HG03565 (cell line): ENCODE measurements at regions not wholly inside any gene's neighbourhood (a gene's known extent, or its start where the extent isn't known, plus 50 kb on each side); places are given as distances from the start of the nearest gene placed in this dataset.
"Not testable (repeated sequence)": the region's sequence is repeated elsewhere in the genome, so short reads cannot be mapped to it uniquely, and the experiment has no call there.

Experiments used
- ATAC-seq: cut with Tn5 transposase; IDR thresholded peaks from one replicate; pipeline ENCODE4 v1.9.1; 2021; ENCODE audit warnings: mild to moderate bottlenecking, moderate library complexity; ENCODE audit not compliant: unreplicated experiment

DNA sequence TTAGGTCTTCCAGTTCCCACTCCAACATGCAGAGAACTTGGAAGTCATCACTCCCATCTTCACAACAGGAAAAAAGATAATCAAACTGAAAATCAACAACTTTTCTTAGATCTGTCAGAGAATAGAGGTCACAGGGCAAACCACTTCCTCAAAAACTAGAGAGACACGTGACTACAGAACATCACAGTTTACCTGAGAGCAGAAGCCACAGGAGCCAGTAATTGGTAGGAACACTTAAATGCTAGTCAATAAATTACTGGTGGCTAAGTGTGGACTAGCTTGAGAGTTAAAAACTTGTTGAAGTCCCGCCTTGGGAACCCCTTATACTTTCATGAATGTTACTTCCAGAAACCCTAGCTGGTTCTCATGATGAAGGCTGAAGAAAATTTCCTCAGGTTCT, 81.1 kb downstream of the THSD1 start:
- peak; percentile 94 for ATAC-seq

DNA sequence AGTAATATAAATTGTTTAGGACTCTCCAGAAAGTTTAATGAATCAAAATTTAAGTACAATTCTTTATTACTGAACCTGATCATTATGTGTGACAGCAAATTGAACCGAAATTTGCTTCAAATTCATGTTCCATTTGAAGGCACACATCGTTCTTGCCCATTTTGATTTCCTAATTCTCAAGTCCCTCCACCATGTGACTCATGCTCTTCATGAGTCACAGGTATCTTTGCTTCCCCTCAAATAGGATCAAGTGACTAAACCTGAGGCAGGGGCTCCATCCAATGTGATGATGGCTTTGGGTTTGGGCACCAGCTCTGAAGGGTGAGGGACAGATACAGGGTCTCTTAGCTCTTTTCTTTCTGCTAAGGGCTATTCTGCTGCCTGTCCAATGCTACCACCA, 86.1 kb downstream of the THSD1 start:
- ATAC-seq: no peak

GRCh38 chr13:52309833-52310232, 96.1 kb downstream of the THSD1 start:
- not testable (repeated sequence) for ATAC-seq

DNA sequence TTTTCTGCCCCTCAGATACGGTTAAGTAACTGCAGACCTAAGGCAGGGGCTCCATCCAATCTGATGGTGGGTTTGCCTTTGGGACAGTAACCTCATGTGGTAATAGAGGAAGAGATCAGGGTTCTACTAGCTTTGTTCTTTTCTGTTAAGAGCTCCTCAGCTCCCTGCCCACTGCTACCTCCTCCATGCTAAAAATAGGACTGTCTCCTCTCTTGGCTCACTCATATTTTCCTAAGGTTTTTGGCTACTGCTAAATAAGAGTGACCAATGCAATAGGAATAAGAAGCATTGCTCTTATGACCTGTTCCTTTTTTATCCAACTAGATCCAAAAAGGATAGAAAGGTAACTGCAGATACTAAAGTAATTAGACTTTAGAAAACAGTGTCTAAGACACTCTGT, 99.6 kb downstream of the THSD1 start:
- ATAC-seq: not testable (repeated sequence)

DNA sequence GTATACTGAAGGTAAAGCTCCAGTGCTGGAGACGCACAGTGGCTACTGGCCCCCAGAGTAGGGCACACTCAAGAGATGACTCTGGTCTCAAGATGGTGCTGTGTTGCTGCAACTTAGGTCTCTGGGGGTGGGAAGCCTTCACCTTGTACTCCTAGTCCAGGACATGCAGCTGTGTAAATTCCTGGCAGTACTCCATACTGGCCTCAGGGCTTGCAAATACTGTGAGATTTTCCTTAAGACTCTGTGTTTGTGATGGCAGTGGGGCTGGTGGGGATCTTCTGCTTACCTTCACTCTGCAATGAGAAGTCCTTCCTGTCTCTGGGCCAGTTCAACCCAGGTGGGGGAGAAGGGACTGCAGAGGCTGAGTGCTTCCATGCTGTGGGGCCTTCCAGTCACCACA, 102.9 kb downstream of the THSD1 start:
- not testable (repeated sequence) for ATAC-seq

GRCh38 chr13:52302688-52303087, 103.3 kb downstream of the THSD1 start:
- ATAC-seq: not testable (repeated sequence)

- ATAC-seq: not testable (repeated sequence)
Measured at GRCh38 chr13:52301810-52302400, 104.1 kb downstream of the THSD1 start.

DNA sequence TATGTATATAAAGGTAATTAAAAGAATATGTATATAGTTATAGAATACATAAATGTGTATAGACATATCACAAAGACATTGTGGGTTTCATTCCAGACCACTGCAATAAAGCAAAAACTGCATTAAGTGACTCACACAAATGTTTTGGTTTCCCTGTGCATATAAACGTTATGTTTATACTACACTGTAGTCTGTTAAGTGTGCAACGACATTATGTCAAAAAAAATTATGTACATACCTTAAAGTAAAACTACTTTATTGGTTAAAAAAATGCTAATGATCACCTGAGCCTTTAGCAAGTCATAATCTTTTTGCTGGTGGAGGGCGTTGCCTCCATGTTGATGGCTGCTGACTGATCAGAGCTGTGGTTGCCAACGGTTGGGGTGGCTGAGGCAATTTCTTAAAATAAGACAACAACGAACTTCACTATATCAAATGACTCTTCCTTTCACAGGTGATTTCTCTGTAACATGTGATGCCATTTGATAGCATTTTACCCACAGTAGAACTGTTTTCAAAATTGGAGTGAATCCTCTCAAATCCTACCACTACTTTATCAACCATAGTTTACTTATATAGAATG, 107.8 kb downstream of the THSD1 start:
- ATAC-seq: not testable (repeated sequence)

GRCh38 chr13:52288891-52289290, 117.1 kb downstream of the THSD1 start:
- not testable (repeated sequence) for ATAC-seq

GRCh38 chr13:52281387-52281786, 122.0 kb upstream of the NEK3 start:
- not testable (repeated sequence) for ATAC-seq

DNA sequence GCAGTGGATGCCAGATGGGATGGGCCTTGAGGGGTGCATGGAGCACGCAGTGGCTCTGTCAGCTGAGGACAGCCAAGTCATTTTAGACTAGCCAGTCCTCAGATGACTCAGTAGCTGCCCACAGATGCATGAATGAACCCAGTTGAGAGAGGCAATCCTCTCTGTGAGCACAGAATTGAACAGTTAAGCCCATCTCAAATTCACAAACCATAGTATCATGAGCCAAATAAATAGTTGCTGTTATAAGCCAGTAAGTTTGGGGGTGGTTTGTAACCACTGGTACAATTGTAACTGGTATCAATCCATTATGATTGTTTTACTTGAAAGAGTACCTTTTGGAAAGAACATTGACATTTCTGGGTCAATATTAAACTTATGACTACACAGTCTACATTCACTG, 120.0 kb upstream of the NEK3 start:
- not testable (repeated sequence) for ATAC-seq

DNA sequence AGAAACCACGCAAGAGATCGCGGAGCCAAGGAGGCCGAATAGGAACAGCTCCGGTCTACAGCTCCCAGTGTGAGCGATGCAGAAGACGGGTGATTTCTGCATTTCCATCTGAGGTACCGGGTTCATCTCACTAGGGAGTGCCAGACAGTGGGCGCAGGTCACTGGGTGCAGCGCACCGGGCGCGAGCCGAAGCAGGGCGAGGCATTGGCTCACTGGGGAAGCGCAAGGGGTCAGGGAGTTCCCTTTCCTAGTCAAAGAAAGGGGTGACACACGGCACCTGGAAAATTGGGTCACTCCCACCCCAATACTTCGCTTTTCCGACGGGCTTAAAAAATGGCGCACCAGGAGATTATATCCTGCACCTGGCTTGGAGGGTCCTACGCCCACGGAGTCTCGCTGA, 94.9 kb upstream of the NEK3 start:
- ATAC-seq: not testable (repeated sequence)

DNA sequence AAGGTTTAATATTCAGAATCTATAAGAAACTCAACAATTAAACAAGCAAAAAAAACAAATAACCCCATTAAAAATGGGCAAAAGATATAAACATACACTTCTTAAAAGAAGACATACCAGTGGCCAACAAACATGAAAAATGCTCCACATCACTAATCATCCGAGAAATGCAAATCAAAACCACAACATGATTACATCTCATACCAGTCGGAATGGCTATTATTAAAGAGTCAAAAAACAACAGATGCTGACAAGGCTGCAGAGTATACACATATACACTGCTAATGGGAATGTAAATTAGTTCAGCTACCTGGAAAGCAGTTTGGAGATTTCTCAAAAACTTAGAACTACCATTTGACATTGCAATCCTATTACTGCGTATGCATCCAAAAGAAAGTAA, 81.4 kb upstream of the NEK3 start:
- peak; percentile 89 for ATAC-seq

GRCh38 chr13:52235900-52236595, 76.7 kb upstream of the NEK3 start:
- peak; percentile 45 for ATAC-seq

DNA sequence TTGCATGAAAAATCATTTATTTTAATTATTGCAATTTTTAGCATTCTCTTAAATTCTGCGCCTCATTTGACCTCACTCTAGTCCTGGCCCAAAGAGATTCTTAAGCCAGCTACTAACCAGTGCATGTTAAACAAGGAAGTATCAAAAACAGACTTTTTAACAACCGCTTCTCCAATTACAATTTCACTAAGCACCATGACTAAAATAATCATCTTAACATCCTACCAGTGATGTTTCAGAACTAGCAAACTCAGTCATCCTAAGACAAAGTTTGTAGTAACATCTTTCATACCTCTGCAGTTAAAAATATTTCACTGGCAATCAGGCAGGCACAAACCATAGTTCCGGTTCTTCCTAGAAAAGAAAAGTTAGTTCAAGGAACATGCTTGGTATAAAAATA, 75.5 kb upstream of the NEK3 start:
- peak; percentile 52 for ATAC-seq

- not testable (repeated sequence) for ATAC-seq
Measured at GRCh38 chr13:52223063-52223462, 63.7 kb upstream of the NEK3 start.

- not testable (repeated sequence) for ATAC-seq
Measured at GRCh38 chr13:52213920-52214319, 54.5 kb upstream of the NEK3 start.

GRCh38 chr13:52212886-52213285, 53.5 kb upstream of the NEK3 start:
- not testable (repeated sequence) for ATAC-seq

DNA sequence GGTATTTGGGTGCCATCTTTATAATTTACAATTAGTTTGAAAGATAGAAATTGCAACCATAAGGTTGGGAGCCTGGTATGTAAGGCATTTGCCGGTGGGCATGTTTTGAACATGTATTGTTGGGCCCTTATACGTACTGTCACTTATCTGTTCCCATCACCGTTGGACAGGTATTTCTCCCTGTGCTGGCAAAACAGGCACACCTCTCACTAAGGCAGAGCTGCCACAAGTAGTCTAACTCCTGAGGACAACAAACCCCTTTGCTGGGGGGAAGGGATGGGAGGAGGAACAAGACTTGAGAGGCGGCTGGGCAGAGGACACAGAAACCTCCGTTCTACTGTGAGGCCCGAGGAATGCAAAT, 52.0 kb upstream of the NEK3 start:
- ATAC-seq: not testable (repeated sequence)

DNA sequence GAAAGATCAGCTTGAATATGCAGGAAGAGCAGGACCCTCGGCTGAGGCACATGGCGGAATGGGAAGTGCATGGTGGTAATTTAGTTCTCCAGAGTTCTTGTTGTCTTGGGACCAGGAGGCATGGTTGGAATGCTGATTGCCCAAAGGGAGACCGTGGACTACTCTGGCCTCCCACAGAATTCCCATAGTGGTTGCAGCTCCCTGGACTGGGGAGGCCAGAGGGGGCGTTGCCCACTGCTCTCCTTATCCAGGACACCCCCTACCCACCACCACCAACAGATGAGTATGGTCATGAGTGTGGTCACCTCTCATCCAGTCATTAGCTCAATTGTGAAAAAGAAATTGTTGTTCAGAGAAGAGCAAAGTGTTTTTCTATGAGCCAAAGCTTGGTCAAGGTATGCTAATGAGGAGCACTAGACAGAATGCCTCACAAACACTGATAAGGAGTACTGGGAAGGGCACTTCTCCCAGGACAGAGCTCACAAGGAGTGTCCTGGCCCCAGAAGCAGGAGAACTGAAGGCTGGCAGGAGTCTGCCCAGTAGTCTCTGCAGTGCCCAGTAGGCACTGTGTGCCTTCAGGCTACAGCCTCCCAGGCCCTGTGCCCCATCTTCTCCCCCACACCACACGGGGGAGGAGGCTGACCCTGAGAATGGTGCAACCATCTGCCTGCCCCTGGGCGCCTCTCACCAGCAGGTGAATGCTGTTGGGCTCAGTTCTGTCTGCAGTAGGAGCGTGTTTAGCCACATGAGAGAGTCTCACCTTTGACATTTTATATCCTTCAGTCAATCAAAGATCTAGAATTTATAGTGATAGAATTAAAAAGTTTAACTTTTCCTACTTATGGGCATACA, 51.4 kb upstream of the NEK3 start:
- ATAC-seq: not testable (repeated sequence)
